SK-N-SH treated with all-trans-retinoic acid at 6 μM for 48 hours (cell line): ENCODE measurements at regions not wholly inside any gene's neighbourhood (a gene's known extent, or its start where the extent isn't known, plus 50 kb on each side); places are given as distances from the start of the nearest gene placed in this dataset.

Experiments used
- ATAC-seq: fragments of 200-7000 bp; cut with Tn5 transposase; 3 replicates; pipeline ENCODE4 v1.9.1; 2020; ENCODE audit warnings: mild to moderate bottlenecking, moderate library complexity
- ARNTL ChIP-seq: fragments of 450-650 bp; formaldehyde crosslinking; IDR thresholded peaks from 2 replicates; pipeline ENCODE4 v1.5.0; 2020; ENCODE audit warnings: low read depth, mild to moderate bottlenecking, moderate library complexity, borderline replicate concordance
- BACH2 ChIP-seq: fragments of 250-450 bp; sonication (Bioruptor Pico); IDR thresholded peaks from 2 replicates; pipeline ENCODE4 v1.9.0; 2021; ENCODE audit warnings: mild to moderate bottlenecking, borderline replicate concordance
- CREB5 ChIP-seq: fragments of 250-450 bp; sonication (Bioruptor Pico); IDR thresholded peaks from 2 replicates; pipeline ENCODE4 v1.5.1; 2020; ENCODE audit warnings: low read depth, mild to moderate bottlenecking, moderate library complexity
- CSDC2 ChIP-seq: fragments of 250-450 bp; sonication (Bioruptor Pico); IDR thresholded peaks from 2 replicates; pipeline ENCODE4 v1.5.0; 2020; ENCODE audit warnings: mild to moderate bottlenecking, moderate library complexity
- GLIS3 ChIP-seq: fragments of 250-450 bp; sonication (Bioruptor Pico); IDR thresholded peaks from 2 replicates; pipeline ENCODE4 v1.5.0; 2020; ENCODE audit warnings: mild to moderate bottlenecking, moderate library complexity
- ISL1 ChIP-seq: fragments of 250-450 bp; sonication (Bioruptor Pico); IDR thresholded peaks from 2 replicates; pipeline ENCODE4 v2.1.2; 2022; ENCODE audit warnings: mild to moderate bottlenecking, moderate library complexity
- OSR1 ChIP-seq: fragments of 250-450 bp; sonication (Bioruptor Pico); IDR thresholded peaks from 2 replicates; pipeline ENCODE4 v1.8.0; 2022; ENCODE audit warnings: moderate library complexity, mild to moderate bottlenecking, inconsistent platforms
- PPARA ChIP-seq: fragments of 250-450 bp; sonication (Bioruptor Pico); IDR thresholded peaks from 2 replicates; pipeline ENCODE4 v1.5.0; 2020; ENCODE audit warnings: mild to moderate bottlenecking, borderline replicate concordance
- RARB ChIP-seq: fragments of 250-450 bp; sonication (Bioruptor Pico); IDR thresholded peaks from 2 replicates; pipeline ENCODE4 v1.8.0; 2021; ENCODE audit warnings: mild to moderate bottlenecking, moderate library complexity
- SNAI2 ChIP-seq: fragments of 250-450 bp; sonication (Bioruptor Pico); IDR thresholded peaks from 2 replicates; pipeline ENCODE4 v1.5.0; 2020; ENCODE audit warnings: mild to moderate bottlenecking, moderate library complexity
- TCF4 ChIP-seq: fragments of 250-450 bp; sonication (Bioruptor Pico); IDR thresholded peaks from 2 replicates; pipeline ENCODE4 v1.8.0; 2021; ENCODE audit warnings: mild to moderate bottlenecking, moderate library complexity, borderline replicate concordance
- TOX ChIP-seq: fragments of 250-450 bp; sonication (Bioruptor Pico); IDR thresholded peaks from 2 replicates; pipeline ENCODE4 v1.8.0; 2021; ENCODE audit warnings: mild to moderate bottlenecking, moderate library complexity, borderline replicate concordance
- TSHZ2 ChIP-seq: fragments of 250-450 bp; sonication (Bioruptor Pico); IDR thresholded peaks from 2 replicates; pipeline ENCODE4 v1.5.0; 2020; ENCODE audit warnings: mild to moderate bottlenecking, moderate library complexity
- ZC3H10 ChIP-seq: fragments of 250-450 bp; sonication (Bioruptor Pico); IDR thresholded peaks from 2 replicates; pipeline ENCODE4 v1.5.1; 2021; ENCODE audit warnings: mild to moderate bottlenecking, moderate library complexity
- ZFP3 ChIP-seq: fragments of 250-450 bp; sonication (Bioruptor Pico); IDR thresholded peaks from 2 replicates; pipeline ENCODE4 v1.5.0; 2020; ENCODE audit warnings: mild to moderate bottlenecking, moderate library complexity
- ZFP30 ChIP-seq: fragments of 450-650 bp; formaldehyde crosslinking; IDR thresholded peaks from 2 replicates; pipeline ENCODE4 v1.5.0; 2022; ENCODE audit warnings: mild to moderate bottlenecking, moderate library complexity
- ZNF565 ChIP-seq: fragments of 450-650 bp; formaldehyde crosslinking; conservative IDR thresholded peaks from 2 replicates; pipeline ENCODE4 v1.5.0; 2020; ENCODE audit warnings: low read depth, mild to moderate bottlenecking, moderate library complexity
- ZNF70 ChIP-seq: fragments of 450-650 bp; formaldehyde crosslinking; IDR thresholded peaks from 2 replicates; pipeline ENCODE4 v1.5.0; 2020; ENCODE audit warnings: mild to moderate bottlenecking, moderate library complexity
- ZNF8 ChIP-seq: fragments of 450-650 bp; formaldehyde crosslinking; IDR thresholded peaks from 2 replicates; pipeline ENCODE4 v1.5.0; 2020; ENCODE audit warnings: mild to moderate bottlenecking, moderate library complexity

GRCh38 chr1:67892476-67893125, 59.3 kb upstream of the GNG12 start:
- TF ChIP-seq RARB (CRISPR knock-in tag) (no peak), GLIS3 (CRISPR knock-in tag) (no peak), ZNF565 (CRISPR knock-in tag) (no peak), ISL1 (CRISPR knock-in tag) (no peak), ARNTL (CRISPR knock-in tag) (no peak), PPARA (CRISPR knock-in tag) (no peak), TSHZ2 (CRISPR knock-in tag) (no peak), TOX (no peak), SNAI2 (CRISPR knock-in tag) (no peak), TCF4 (no peak), OSR1 (CRISPR knock-in tag) (no peak), CREB5 (CRISPR knock-in tag) (no peak), BACH2 (CRISPR knock-in tag) (no peak)
- no peak for ATAC-seq

GRCh38 chr1:67890857-67891256, 57.6 kb upstream of the GNG12 start:
- TF ChIP-seq OSR1 (CRISPR knock-in tag) (no peak), PPARA (CRISPR knock-in tag) (no peak), BACH2 (CRISPR knock-in tag) (no peak), ZNF70 (CRISPR knock-in tag) (no peak), SNAI2 (CRISPR knock-in tag) (no peak)
- no peak for ATAC-seq

GRCh38 chr1:67889953-67890567, 56.8 kb upstream of the GNG12 start:
- TF ChIP-seq CREB5 (CRISPR knock-in tag) (0 out of 2 replicates have a peak, but pooled peaks have one; percentile 15), ZNF565 (CRISPR knock-in tag) (no peak), CSDC2 (CRISPR knock-in tag) (0 out of 2 replicates have a peak, but pooled peaks have one; percentile 30), ZFP3 (no peak)
- TF ChIP-seq, all 23 proteins: peak for 2
- ATAC-seq: peak; percentile 87

- no peak for ATAC-seq
- TF ChIP-seq ZNF565 (CRISPR knock-in tag) (no peak), ZNF70 (CRISPR knock-in tag) (no peak), ZNF8 (CRISPR knock-in tag) (no peak), RARB (CRISPR knock-in tag) (no peak), BACH2 (CRISPR knock-in tag) (no peak), OSR1 (CRISPR knock-in tag) (no peak), ZFP3 (no peak), ISL1 (CRISPR knock-in tag) (no peak), SNAI2 (CRISPR knock-in tag) (no peak), CREB5 (CRISPR knock-in tag) (no peak), ZFP30 (no peak), CSDC2 (CRISPR knock-in tag) (no peak), ZC3H10 (CRISPR knock-in tag) (no peak)
These were observed 56.2 kb upstream of the GNG12 start for GRCh38 chr1:67889466-67889865.
